Gastroesophageal sphincter (tissue), 3 donors: ENCODE measurements at regions not wholly inside any gene's neighbourhood (a gene's known extent, or its start where the extent isn't known, plus 50 kb on each side); places are given as distances from the start of the nearest gene placed in this dataset.

Experiments
- EP300 ChIP-seq: sonication (generic); formaldehyde crosslinking; IDR thresholded peaks from one replicate; pipeline ENCODE4 v1.6.1; 2017; ENCODE audit warnings: antibody characterized with exemption, mild to moderate bottlenecking
- POLR2A ChIP-seq, 2 donors: fragments of 450-650 bp; IDR thresholded peaks; one replicate each; pipeline ENCODE4 v1.6.1; 2017; ENCODE audit warnings: antibody characterized with exemption in 2 of 2, mild to moderate bottlenecking in 2 of 2, moderate library complexity in 1 of 2
- TF ChIP-seq, protein P1 (sequence below), 4 experiments: fragments of 200-600 bp in 2 of 4; fragments of 450-650 bp in 2 of 4; sonication (generic) in 1 of 4; IDR thresholded peaks; one replicate each; pipeline ENCODE4 v1.5.1; 2017 to 2019; ENCODE audit warnings: antibody characterized with exemption in 4 of 4, mild to moderate bottlenecking in 2 of 4, moderate library complexity in 2 of 4

GRCh38 chr11:82631722-82632630, 101.7 kb downstream of the FAM181B start:
- TF ChIP-seq, protein P1, sequence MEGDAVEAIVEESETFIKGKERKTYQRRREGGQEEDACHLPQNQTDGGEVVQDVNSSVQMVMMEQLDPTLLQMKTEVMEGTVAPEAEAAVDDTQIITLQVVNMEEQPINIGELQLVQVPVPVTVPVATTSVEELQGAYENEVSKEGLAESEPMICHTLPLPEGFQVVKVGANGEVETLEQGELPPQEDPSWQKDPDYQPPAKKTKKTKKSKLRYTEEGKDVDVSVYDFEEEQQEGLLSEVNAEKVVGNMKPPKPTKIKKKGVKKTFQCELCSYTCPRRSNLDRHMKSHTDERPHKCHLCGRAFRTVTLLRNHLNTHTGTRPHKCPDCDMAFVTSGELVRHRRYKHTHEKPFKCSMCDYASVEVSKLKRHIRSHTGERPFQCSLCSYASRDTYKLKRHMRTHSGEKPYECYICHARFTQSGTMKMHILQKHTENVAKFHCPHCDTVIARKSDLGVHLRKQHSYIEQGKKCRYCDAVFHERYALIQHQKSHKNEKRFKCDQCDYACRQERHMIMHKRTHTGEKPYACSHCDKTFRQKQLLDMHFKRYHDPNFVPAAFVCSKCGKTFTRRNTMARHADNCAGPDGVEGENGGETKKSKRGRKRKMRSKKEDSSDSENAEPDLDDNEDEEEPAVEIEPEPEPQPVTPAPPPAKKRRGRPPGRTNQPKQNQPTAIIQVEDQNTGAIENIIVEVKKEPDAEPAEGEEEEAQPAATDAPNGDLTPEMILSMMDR (IDR thresholded peaks at IDR 0.05) = no peak
- TF ChIP-seq EP300 (no peak), POLR2A (IDR thresholded peaks at IDR 0.05) (no peak)
